Activated gamma-delta T cell treated with Interleukin-2 at 50 U/mL for 16 hours (primary cell): ENCODE measurements at regions not wholly inside any gene's neighbourhood (a gene's known extent, or its start where the extent isn't known, plus 50 kb on each side); places are given as distances from the start of the nearest gene placed in this dataset.
"Not testable (repeated sequence)": the region's sequence is repeated elsewhere in the genome, so short reads cannot be mapped to it uniquely, and the experiment has no call there.

Experiments used
- DNase-seq: peaks from one replicate; pipeline ENCODE4 v3.0.0-alpha.2; 2020

- DNase-seq: no peak
Measured at GRCh38 chr4:138891631-138892031, 124.0 kb upstream of the NOCT start.

- no peak for DNase-seq
Measured at GRCh38 chr4:138890891-138891570, 124.5 kb upstream of the NOCT start.

- DNase-seq: no peak
Measured at GRCh38 chr4:138889216-138889615, 126.4 kb upstream of the NOCT start.

- no peak for DNase-seq
Measured at GRCh38 chr4:138887741-138888140, 127.8 kb upstream of the NOCT start.

GRCh38 chr4:138887341-138887740 is 128.2 kb upstream of the NOCT start:
- no peak for DNase-seq

- DNase-seq: no peak
Measured at GRCh38 chr4:138879757-138880156, 135.8 kb upstream of the NOCT start.

GRCh38 chr4:138875891-138876608 is 139.5 kb upstream of the NOCT start:
- no peak for DNase-seq

GRCh38 chr4:138871555-138871875 is 144.1 kb upstream of the NOCT start:
- DNase-seq: no peak

- peak; percentile 32 for DNase-seq
Measured at GRCh38 chr4:138870737-138871554, 144.6 kb upstream of the NOCT start.

GRCh38 chr4:138869631-138870030 is 145.9 kb upstream of the NOCT start:
- no peak for DNase-seq

GRCh38 chr4:138869165-138869564 is 146.4 kb upstream of the NOCT start:
- DNase-seq: no peak

GRCh38 chr4:138868562-138868961 is 147.0 kb upstream of the NOCT start:
- no peak for DNase-seq

- no peak for DNase-seq
Measured at GRCh38 chr4:138867404-138867803, 148.2 kb upstream of the NOCT start.

GRCh38 chr4:138866314-138866713 is 149.3 kb upstream of the NOCT start:
- no peak for DNase-seq

- DNase-seq: no peak
Measured at GRCh38 chr4:138865765-138866164, 149.8 kb upstream of the NOCT start.

- DNase-seq: no peak
Measured at GRCh38 chr4:138864961-138865720, 150.4 kb upstream of the NOCT start.

- no peak for DNase-seq
Measured at GRCh38 chr4:138863160-138863559, 152.4 kb upstream of the NOCT start.

GRCh38 chr4:138861135-138861534 is 154.4 kb upstream of the NOCT start:
- no peak for DNase-seq

GRCh38 chr4:138860357-138860756 is 155.2 kb upstream of the NOCT start:
- DNase-seq: not testable (repeated sequence)

- no peak for DNase-seq
Measured at GRCh38 chr4:138859254-138859653, 156.3 kb upstream of the NOCT start.

GRCh38 chr4:138858419-138858818 is 157.2 kb upstream of the NOCT start:
- no peak for DNase-seq

- DNase-seq: no peak
Measured at GRCh38 chr4:138857416-138857815, 158.2 kb upstream of the NOCT start.

- no peak for DNase-seq
Measured at GRCh38 chr4:138852681-138853080, 162.9 kb upstream of the NOCT start.
